Lung microvascular endothelial cell (primary cell): ENCODE measurements at regions not wholly inside any gene's neighbourhood (a gene's known extent, or its start where the extent isn't known, plus 50 kb on each side); places are given as distances from the start of the nearest gene placed in this dataset.

Experiments used
- DNase-seq, 2 donors: peaks; one replicate each; pipeline versions ENCODE4 v3.0.0 to v3.0.0-alpha.2; 2010; ENCODE audit warnings: low read depth in 2 of 2

DNA sequence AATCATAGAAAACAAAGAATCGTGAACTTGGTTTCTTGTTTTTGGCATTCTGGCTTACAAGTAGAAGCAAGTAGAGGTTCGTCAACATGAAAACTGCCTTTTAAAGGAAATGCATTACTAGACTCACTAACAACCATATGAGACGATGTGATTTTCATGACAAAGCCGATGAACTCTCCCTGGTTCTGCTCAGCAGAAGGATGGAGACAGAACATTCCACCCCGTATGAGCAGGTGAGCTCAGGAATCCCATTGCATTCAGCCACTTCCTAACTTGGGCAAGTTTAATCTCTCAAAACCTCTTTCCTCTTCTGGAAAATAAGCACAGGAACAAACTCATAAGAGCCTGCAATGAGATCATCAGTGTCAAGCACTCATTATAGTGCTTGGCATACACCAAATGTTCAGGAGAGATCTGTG is 57.4 kb upstream of the SVIL start:
- peak; percentile 76 to 80 for DNase-seq

DNA sequence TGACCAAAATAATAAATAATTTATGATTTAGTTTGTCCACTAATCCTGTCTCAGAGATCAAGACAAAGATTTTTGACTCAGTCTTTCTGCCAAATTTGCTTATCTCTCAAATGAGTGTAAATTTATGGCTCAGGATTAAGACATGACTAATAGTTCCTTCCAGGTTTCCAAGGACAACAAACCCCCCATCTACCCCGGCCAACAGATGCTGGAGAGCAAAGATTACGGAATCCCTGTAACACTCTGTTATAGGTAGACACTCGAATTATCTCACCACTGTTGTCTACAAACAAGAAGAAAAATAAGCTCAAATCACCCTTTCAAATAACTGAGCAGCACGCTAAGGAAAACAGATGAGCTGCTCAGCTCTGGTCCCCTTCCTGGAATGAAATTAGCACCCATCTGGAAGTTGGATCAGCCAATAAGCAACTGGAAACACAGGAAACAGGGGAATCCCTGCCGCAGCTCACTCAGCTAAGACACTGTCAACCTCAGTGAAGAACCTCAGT is 56.8 kb upstream of the SVIL start:
- DNase-seq, result peak; percentile 45 to 94

DNA sequence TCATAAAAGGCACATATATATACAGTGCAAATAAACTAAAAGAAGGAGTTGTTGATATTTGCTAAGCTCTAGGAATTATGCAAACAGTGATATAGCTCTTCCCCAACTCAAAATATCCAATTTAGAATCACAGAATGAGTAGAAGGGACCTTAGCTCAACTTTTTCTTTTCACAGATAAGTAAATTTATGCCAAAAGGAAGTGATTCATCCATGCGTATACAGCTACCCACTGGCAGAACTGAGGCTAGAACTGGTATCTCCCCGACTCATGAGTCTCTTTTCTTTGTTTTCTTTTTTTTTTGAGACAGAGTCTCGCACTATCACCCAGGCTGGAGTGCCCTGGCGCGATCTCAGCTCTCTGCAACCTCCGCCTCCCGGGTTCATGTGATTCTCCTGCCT is 54.2 kb upstream of the SVIL start:
- DNase-seq, result peak; percentile 64 to 88

- DNase-seq, result peak; percentile 36 to 39
Observed at GRCh38 chr10:29688230-29688661, 53.5 kb upstream of the SVIL start.

DNA sequence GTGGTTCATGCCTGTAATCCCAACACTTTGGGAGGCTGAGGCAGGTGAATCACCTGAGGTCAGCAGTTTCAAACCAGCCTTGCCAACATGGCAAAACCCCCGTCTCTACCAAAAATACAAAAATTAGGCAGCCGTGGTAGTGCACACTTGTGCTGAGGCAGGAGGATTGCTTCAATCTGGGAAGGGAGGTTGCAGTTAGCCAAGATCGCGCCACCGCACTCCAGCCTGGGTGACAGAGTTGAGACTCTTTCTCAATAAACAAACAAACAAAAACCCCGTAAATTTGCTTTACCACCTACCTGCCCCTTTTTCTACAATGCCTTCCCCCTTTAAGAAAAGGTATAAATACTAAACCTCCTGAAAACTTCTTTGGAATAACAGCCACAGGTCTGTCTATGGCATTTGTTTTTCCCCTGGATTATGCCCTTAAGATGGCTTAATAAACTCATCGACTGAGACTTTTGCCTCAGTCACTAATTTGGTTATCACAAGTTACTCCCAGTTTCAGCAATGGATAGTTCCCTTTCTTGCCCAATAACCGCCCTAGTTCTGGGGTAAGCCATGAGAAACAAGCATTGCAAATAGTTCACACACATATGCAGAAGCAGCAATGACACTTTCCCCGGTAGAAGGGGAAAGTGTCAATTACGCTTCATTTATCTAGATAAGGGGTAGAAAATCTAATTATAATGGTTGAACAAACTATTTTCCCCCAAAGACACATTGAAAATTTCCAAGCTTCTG is 52.8 kb upstream of the SVIL start:
- no peak for DNase-seq

- DNase-seq, result no peak
Observed at GRCh38 chr10:29685506-29685905, 50.7 kb upstream of the SVIL start.
